ENCODE measurements at regions not wholly inside any gene's neighbourhood (a gene's known extent, or its start where the extent isn't known, plus 50 kb on each side); places are given as distances from the start of the nearest gene placed in this dataset.

GRCh38 chr2:133957724-133958480 lies 296.0 kb upstream of the MGAT5 start:
- no peaks in the 10 kb centered on the region for H3K9me3 ChIP-seq
- H3K4me1 ChIP-seq: peaks cover 0 to 2% (median 0%) of the 10 kb centered on the region in 3 donors
- H3K36me3 ChIP-seq: no peaks in the 10 kb centered on the region
- no peak for ATAC-seq
- H3K27me3 ChIP-seq: no peaks in the 10 kb centered on the region
- TF ChIP-seq POLR2AphosphoS5 (IDR thresholded peaks at IDR 0.05) (no peak), POLR2A (IDR thresholded peaks at IDR 0.05) (no peak), EP300 (IDR thresholded peaks at IDR 0.05) (no peak)
- H3K4me3 ChIP-seq: no peak overlapping the region
- WGBS, 2 donors (ENCODE audit: low coverage in 1 of 2): 47 to 65% methylated on average over 3 of the region's 6 CpGs
- no peak overlapping the region for H3K27ac ChIP-seq

GRCh38 chr2:133959066-133959465 lies 294.8 kb upstream of the MGAT5 start:
- no peaks in the 10 kb centered on the region for H3K27me3 ChIP-seq
- no peak overlapping the region for H3K4me3 ChIP-seq
- H3K9me3 ChIP-seq: no peaks in the 10 kb centered on the region
- no peak overlapping the region for H3K27ac ChIP-seq
- peaks cover 0 to 2% (median 0%) of the 10 kb centered on the region in 3 donors for H3K4me1 ChIP-seq
- H3K36me3 ChIP-seq: no peaks in the 10 kb centered on the region
- no peak for ATAC-seq
- no peak for TF ChIP-seq POLR2A (IDR thresholded peaks at IDR 0.05)
- no peak for TF ChIP-seq EP300 (IDR thresholded peaks at IDR 0.05)
- no peak for TF ChIP-seq POLR2AphosphoS5 (IDR thresholded peaks at IDR 0.05)
- no peak for TF ChIP-seq CTCF (IDR thresholded peaks at IDR 0.05)
- 82 to 100% methylated on average over 1 of the region's 1 CpG for WGBS, 2 donors (ENCODE audit: low coverage in 1 of 2)

GRCh38 chr2:133966720-133967304 lies 287.1 kb upstream of the MGAT5 start:
- 76 to 80% methylated on average over 2 to 4 of the region's 4 CpGs for WGBS, 2 donors (ENCODE audit: low coverage in 1 of 2)

GRCh38 chr2:133967326-133967725 lies 286.5 kb upstream of the MGAT5 start:
- Histone ChIP-seq H3K36me3 (no peaks in the 10 kb centered on the region), H3K9me3 (no peaks in the 10 kb centered on the region), H3K4me3 (no peak overlapping the region), H3K27ac (no peak overlapping the region), H3K4me1 (peaks cover 0 to under 1% (median 0%) of the 10 kb centered on the region in 3 donors), H3K27me3 (no peaks in the 10 kb centered on the region)
- WGBS, 2 donors (ENCODE audit: low coverage in 1 of 2): 100% methylated on average over 1 to 3 of the region's 4 CpGs
- no peak for TF ChIP-seq CTCF (IDR thresholded peaks at IDR 0.05)
- TF ChIP-seq EP300 (IDR thresholded peaks at IDR 0.05): no peak
- no peak for TF ChIP-seq POLR2AphosphoS5 (IDR thresholded peaks at IDR 0.05)
- TF ChIP-seq POLR2A (IDR thresholded peaks at IDR 0.05): no peak
- no peak for ATAC-seq

More at GRCh38 chr2:133966720-133967304, 287.1 kb upstream of the MGAT5 start:
- Histone ChIP-seq H3K36me3 (no peaks in the 10 kb centered on the region), H3K27ac (no peak overlapping the region), H3K27me3 (no peaks in the 10 kb centered on the region), H3K9me3 (no peaks in the 10 kb centered on the region), H3K4me3 (no peak overlapping the region), H3K4me1 (no peaks in the 10 kb centered on the region)
- TF ChIP-seq CTCF (IDR thresholded peaks at IDR 0.05) (no peak), EP300 (IDR thresholded peaks at IDR 0.05) (no peak), POLR2AphosphoS5 (IDR thresholded peaks at IDR 0.05) (no peak), POLR2A (IDR thresholded peaks at IDR 0.05) (no peak)
- no peak for ATAC-seq

GRCh38 chr2:133968446-133968845 lies 285.4 kb upstream of the MGAT5 start:
- Histone ChIP-seq H3K27ac (no peak overlapping the region), H3K27me3 (no peaks in the 10 kb centered on the region), H3K9me3 (no peaks in the 10 kb centered on the region), H3K4me3 (no peak overlapping the region), H3K36me3 (no peaks in the 10 kb centered on the region), H3K4me1 (peaks cover 0 to 12% (median 8%) of the 10 kb centered on the region in 3 donors)
- TF ChIP-seq EP300 (IDR thresholded peaks at IDR 0.05) (no peak), POLR2AphosphoS5 (IDR thresholded peaks at IDR 0.05) (no peak), CTCF (IDR thresholded peaks at IDR 0.05) (no peak), POLR2A (IDR thresholded peaks at IDR 0.05) (no peak)
- no peak for ATAC-seq
- WGBS, 2 donors (ENCODE audit: low coverage in 1 of 2): 82 to 83% methylated on average over 1 of the region's 3 CpGs

All from gastroesophageal sphincter (tissue), 4 donors.